ENCODE measurements at regions not wholly inside any gene's neighbourhood (a gene's known extent, or its start where the extent isn't known, plus 50 kb on each side); places are given as distances from the start of the nearest gene placed in this dataset.

- TF ChIP-seq EZH2 (IDR thresholded peaks at IDR 0.05; ENCODE audit: low read length, missing control alignments) = no peak
- TF ChIP-seq CTCF (conservative IDR thresholded peaks at IDR 0.05 in 1 of 2, IDR thresholded peaks at IDR 0.05 in 1 of 2; ENCODE audit: low read depth in 1 of 2, low read length in 2 of 2) = no peak
Measured at GRCh38 chrX:125532411-125533089, 212.9 kb downstream of the TEX13C start.

Measured in fibroblast of lung (primary cell).